Stimulated activated naive CD4-positive, alpha-beta T cell treated with Interleukin-2 at 50 U/mL for 16 hours (primary cell): ENCODE measurements at regions not wholly inside any gene's neighbourhood (a gene's known extent, or its start where the extent isn't known, plus 50 kb on each side); places are given as distances from the start of the nearest gene placed in this dataset.
"Not testable (repeated sequence)": the region's sequence is repeated elsewhere in the genome, so short reads cannot be mapped to it uniquely, and the experiment has no call there.

ENCODE experiments used
- DNase-seq: peaks from one replicate; lab custom pipeline; 2025; lab: John Stamatoyannopoulos, UW

- not testable (repeated sequence) for DNase-seq
Observed at GRCh38 chr1:146883190-146883589, 54.9 kb upstream of the NBPF12 start.

- not testable (repeated sequence) for DNase-seq
Observed at GRCh38 chr1:146881096-146881495, 57.0 kb upstream of the NBPF12 start.

- not testable (repeated sequence) for DNase-seq
Observed at GRCh38 chr1:146863799-146864319, 74.3 kb upstream of the NBPF12 start.

- not testable (repeated sequence) for DNase-seq
Observed at GRCh38 chr1:146853147-146853546, 85.0 kb upstream of the NBPF12 start.

- not testable (repeated sequence) for DNase-seq
Observed at GRCh38 chr1:146850352-146850889, 87.7 kb upstream of the NBPF12 start.

- DNase-seq = not testable (repeated sequence)
Observed at GRCh38 chr1:146838725-146839124, 99.4 kb upstream of the NBPF12 start.

GRCh38 chr1:146826957-146827356, 111.2 kb upstream of the NBPF12 start:
- not testable (repeated sequence) for DNase-seq

GRCh38 chr1:146794236-146794635, 143.9 kb upstream of the NBPF12 start:
- not testable (repeated sequence) for DNase-seq

GRCh38 chr1:146792725-146793124, 145.4 kb upstream of the NBPF12 start:
- not testable (repeated sequence) for DNase-seq

GRCh38 chr1:146784212-146784940, 153.7 kb upstream of the NBPF12 start:
- not testable (repeated sequence) for DNase-seq

GRCh38 chr1:146781235-146781634, 156.9 kb upstream of the NBPF12 start:
- DNase-seq = not testable (repeated sequence)

GRCh38 chr1:146777826-146778602, 160.1 kb upstream of the NBPF12 start:
- DNase-seq = not testable (repeated sequence)

GRCh38 chr1:146774988-146775387, 163.1 kb upstream of the NBPF12 start:
- not testable (repeated sequence) for DNase-seq

- not testable (repeated sequence) for DNase-seq
Observed at GRCh38 chr1:146774271-146774670, 163.9 kb upstream of the NBPF12 start.

- DNase-seq = not testable (repeated sequence)
Observed at GRCh38 chr1:146771409-146771808, 166.7 kb upstream of the NBPF12 start.

GRCh38 chr1:146770998-146771397, 167.1 kb upstream of the NBPF12 start:
- DNase-seq = not testable (repeated sequence)

- not testable (repeated sequence) for DNase-seq
Observed at GRCh38 chr1:146763234-146763633, 174.9 kb upstream of the NBPF12 start.

GRCh38 chr1:146756858-146757257, 181.3 kb upstream of the NBPF12 start:
- DNase-seq = not testable (repeated sequence)

GRCh38 chr1:146748686-146749085, 189.4 kb upstream of the NBPF12 start:
- not testable (repeated sequence) for DNase-seq

GRCh38 chr1:146731981-146732680, 206.0 kb upstream of the NBPF12 start:
- not testable (repeated sequence) for DNase-seq

GRCh38 chr1:146729642-146730344, 208.3 kb upstream of the NBPF12 start:
- DNase-seq = not testable (repeated sequence)
